GM19193 (cell line): ENCODE measurements at regions not wholly inside any gene's neighbourhood (a gene's known extent, or its start where the extent isn't known, plus 50 kb on each side); places are given as distances from the start of the nearest gene placed in this dataset.

Experiments
- POLR2A ChIP-seq: IDR thresholded peaks from 4 replicates; pipeline ENCODE4 v1.6.1; 2011; ENCODE audit not compliant: insufficient read depth, insufficient read length; ENCODE audit errors: extremely low read depth

GRCh38 chr6:112774319-112774718, 427.2 kb downstream of the RFPL4B start:
- TF ChIP-seq POLR2A, result no peak

GRCh38 chr6:112780498-112781096, 433.5 kb downstream of the RFPL4B start:
- TF ChIP-seq POLR2A, result no peak

GRCh38 chr6:112781241-112781640, 434.1 kb downstream of the RFPL4B start:
- TF ChIP-seq POLR2A, result no peak

GRCh38 chr6:112785408-112785807, 438.3 kb downstream of the RFPL4B start:
- TF ChIP-seq POLR2A, result no peak

- no peak for TF ChIP-seq POLR2A
Measured at GRCh38 chr6:112786801-112787200, 439.7 kb downstream of the RFPL4B start.

- no peak for TF ChIP-seq POLR2A
Measured at GRCh38 chr6:112787371-112787770, 440.2 kb downstream of the RFPL4B start.

GRCh38 chr6:112795316-112795715, 448.2 kb downstream of the RFPL4B start:
- TF ChIP-seq POLR2A, result no peak

GRCh38 chr6:112796712-112797111, 449.6 kb downstream of the RFPL4B start:
- no peak for TF ChIP-seq POLR2A

- TF ChIP-seq POLR2A, result no peak
Measured at GRCh38 chr6:112799889-112800288, 452.8 kb downstream of the RFPL4B start.

- TF ChIP-seq POLR2A, result no peak
Measured at GRCh38 chr6:112800439-112800838, 453.3 kb downstream of the RFPL4B start.

- no peak for TF ChIP-seq POLR2A
Measured at GRCh38 chr6:112800916-112801315, 453.8 kb downstream of the RFPL4B start.

- TF ChIP-seq POLR2A, result no peak
Measured at GRCh38 chr6:112801468-112802080, 454.4 kb downstream of the RFPL4B start.

GRCh38 chr6:112802144-112802543, 455.0 kb downstream of the RFPL4B start:
- TF ChIP-seq POLR2A, result no peak

- no peak for TF ChIP-seq POLR2A
Measured at GRCh38 chr6:112804638-112805330, 457.7 kb downstream of the RFPL4B start.

GRCh38 chr6:112806163-112806865, 459.2 kb downstream of the RFPL4B start:
- TF ChIP-seq POLR2A, result no peak

GRCh38 chr6:112821476-112821875, 474.3 kb downstream of the RFPL4B start:
- no peak for TF ChIP-seq POLR2A

GRCh38 chr6:112822769-112823168, 475.6 kb downstream of the RFPL4B start:
- no peak for TF ChIP-seq POLR2A

- TF ChIP-seq POLR2A, result no peak
Measured at GRCh38 chr6:112827793-112828192, 480.7 kb downstream of the RFPL4B start.
